PC-3 (cell line): ENCODE measurements at regions not wholly inside any gene's neighbourhood (a gene's known extent, or its start where the extent isn't known, plus 50 kb on each side); places are given as distances from the start of the nearest gene placed in this dataset.

Source experiments
- CTCF ChIP-seq: fragments of 300-600 bp; sonication (generic); conservative IDR thresholded peaks from 2 replicates; pipeline ENCODE4 v1.5.1; 2017; ENCODE audit warnings: antibody characterized with exemption, low read depth, mild to moderate bottlenecking, low read length
- EZH2 ChIP-seq: fragments of 300-600 bp; sonication (generic); IDR thresholded peaks from one replicate; pipeline ENCODE4 v1.6.1; 2017; ENCODE audit warnings: antibody characterized with exemption, mild to moderate bottlenecking, low read length; ENCODE audit not compliant: unreplicated experiment
- EZH2phosphoT487 ChIP-seq: fragments of 300-600 bp; sonication (generic); IDR thresholded peaks from 2 replicates; pipeline ENCODE4 v1.6.1; 2018; ENCODE audit warnings: mild to moderate bottlenecking, antibody characterized with exemption, low read length, borderline replicate concordance

- TF ChIP-seq EZH2 = no peak
- no peak for TF ChIP-seq CTCF
- no peak for TF ChIP-seq EZH2phosphoT487
Observed at GRCh38 chr7:24058953-24059352, 225.0 kb upstream of the NPY start.
